ENCODE measurements at regions not wholly inside any gene's neighbourhood (a gene's known extent, or its start where the extent isn't known, plus 50 kb on each side); places are given as distances from the start of the nearest gene placed in this dataset.

DNA sequence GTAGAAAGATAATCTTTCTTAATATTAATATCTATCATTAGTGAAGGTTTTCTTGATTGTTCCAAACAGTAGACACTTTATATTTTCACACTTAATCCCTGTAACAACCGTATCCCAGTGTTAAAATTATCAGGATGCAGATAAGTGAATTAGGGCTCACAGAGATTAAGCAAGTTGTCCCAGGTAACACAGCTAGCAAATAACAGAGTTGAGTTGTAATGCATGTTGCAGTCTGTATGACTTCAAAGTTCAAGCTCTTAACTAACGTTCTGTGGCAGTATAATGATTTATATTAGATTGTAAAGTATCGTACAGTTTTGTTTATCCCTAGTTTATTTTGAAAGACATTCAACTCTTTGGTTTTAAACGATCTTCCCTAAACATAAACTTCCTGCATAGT is 517.5 kb downstream of the TFAP2B start:
- H3K9me3 ChIP-seq (ENCODE audit: control extremely low read depth in 1 of 3, control insufficient read depth in 2 of 3, insufficient read depth in 1 of 3, low read length in 2 of 3) = no peaks in the 10 kb centered on the region
- intact Hi-C loops (cut with micrococcal nuclease) = no loop called here
- ATAC-seq (ENCODE audit: low read depth) = no peak

DNA sequence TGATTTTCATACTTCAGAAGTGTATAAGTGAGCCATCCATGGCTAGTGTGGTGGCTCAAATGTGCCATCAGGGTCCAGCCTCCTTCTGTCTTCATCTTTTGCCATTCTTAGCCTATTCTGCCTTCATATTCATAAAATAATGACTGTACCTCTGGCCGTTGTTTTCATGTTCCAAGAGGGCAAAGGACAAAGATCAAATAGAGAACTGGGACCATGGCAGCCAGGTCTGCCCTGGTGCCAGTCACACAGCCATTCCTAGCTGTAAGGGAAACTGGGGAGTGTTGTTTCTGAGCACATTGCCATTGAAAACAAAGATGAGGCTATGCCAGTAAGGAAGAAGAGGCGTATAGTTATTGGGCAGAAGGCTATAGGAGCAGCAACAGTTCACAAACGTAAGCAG is 518.6 kb downstream of the TFAP2B start:
- H3K4me3 ChIP-seq (ENCODE audit: control extremely low read depth in 1 of 5, extremely low read depth in 1 of 5, insufficient read depth in 1 of 5, low read depth in 2 of 5, low read length in 4 of 5) = no peak overlapping the region
- H3K4me1 Mint-ChIP-seq = no peaks in the 10 kb centered on the region
- H3K4me1 ChIP-seq (ENCODE audit: control insufficient read depth in 2 of 2, insufficient read depth in 2 of 2, low read length in 2 of 2) = no peaks in the 10 kb centered on the region
- no peaks in the 10 kb centered on the region for H3K9me3 Mint-ChIP-seq (ENCODE audit: insufficient read depth)
- no peaks in the 10 kb centered on the region for H3K9me3 ChIP-seq (ENCODE audit: control extremely low read depth in 1 of 3, control insufficient read depth in 2 of 3, insufficient read depth in 1 of 3, low read length in 2 of 3)
- H3K27me3 Mint-ChIP-seq = no peaks in the 10 kb centered on the region
- no peaks in the 10 kb centered on the region for H3K27me3 ChIP-seq (replicated peaks in 1 of 4; ENCODE audit: control extremely low read depth in 1 of 4, control insufficient read depth in 3 of 4, insufficient read depth in 4 of 4, low read length in 3 of 4)
- H3K79me2 ChIP-seq (ENCODE audit: control insufficient read depth, insufficient read depth, low read length) = no peaks in the 10 kb centered on the region
- no peak overlapping the region for H3K4me2 ChIP-seq (replicated peaks; ENCODE audit: low read depth, low read length, poor library complexity, severe bottlenecking)
- no peaks in the 10 kb centered on the region for H3K36me3 ChIP-seq (replicated peaks in 1 of 2; ENCODE audit: control extremely low read depth in 1 of 2, control insufficient read depth in 1 of 2, extremely low read depth in 1 of 2, insufficient read depth in 2 of 2, low read length in 1 of 2)
- ATAC-seq (ENCODE audit: low read depth) (no peak), DNase-seq (no peak)
- H3K27ac Mint-ChIP-seq = no peak overlapping the region
- H4K20me1 ChIP-seq (ENCODE audit: control insufficient read depth, insufficient read depth, low read length, poor library complexity, severe bottlenecking) = no peaks in the 10 kb centered on the region
- no peak overlapping the region for H3K9ac ChIP-seq (ENCODE audit: low read length)
- H3K4me3 Mint-ChIP-seq = no peak overlapping the region
- intact Hi-C loops (cut with micrococcal nuclease) = no loop called here
- ChIA-PET CTCF (no interaction called here), POLR2A (no interaction called here)
- TF ChIP-seq EZH2 (IDR thresholded peaks at IDR 0.05; ENCODE audit: borderline replicate concordance, insufficient read depth, low read depth, low read length, poor library complexity, severe bottlenecking) = no peak
- TF ChIP-seq, protein P1, sequence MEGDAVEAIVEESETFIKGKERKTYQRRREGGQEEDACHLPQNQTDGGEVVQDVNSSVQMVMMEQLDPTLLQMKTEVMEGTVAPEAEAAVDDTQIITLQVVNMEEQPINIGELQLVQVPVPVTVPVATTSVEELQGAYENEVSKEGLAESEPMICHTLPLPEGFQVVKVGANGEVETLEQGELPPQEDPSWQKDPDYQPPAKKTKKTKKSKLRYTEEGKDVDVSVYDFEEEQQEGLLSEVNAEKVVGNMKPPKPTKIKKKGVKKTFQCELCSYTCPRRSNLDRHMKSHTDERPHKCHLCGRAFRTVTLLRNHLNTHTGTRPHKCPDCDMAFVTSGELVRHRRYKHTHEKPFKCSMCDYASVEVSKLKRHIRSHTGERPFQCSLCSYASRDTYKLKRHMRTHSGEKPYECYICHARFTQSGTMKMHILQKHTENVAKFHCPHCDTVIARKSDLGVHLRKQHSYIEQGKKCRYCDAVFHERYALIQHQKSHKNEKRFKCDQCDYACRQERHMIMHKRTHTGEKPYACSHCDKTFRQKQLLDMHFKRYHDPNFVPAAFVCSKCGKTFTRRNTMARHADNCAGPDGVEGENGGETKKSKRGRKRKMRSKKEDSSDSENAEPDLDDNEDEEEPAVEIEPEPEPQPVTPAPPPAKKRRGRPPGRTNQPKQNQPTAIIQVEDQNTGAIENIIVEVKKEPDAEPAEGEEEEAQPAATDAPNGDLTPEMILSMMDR (IDR thresholded peaks at IDR 0.05) = no peak
- H2AFZ ChIP-seq (ENCODE audit: insufficient read depth, low read depth, low read length, poor library complexity, severe bottlenecking) = no peak overlapping the region
- WGBS (ENCODE audit: insufficient coverage) = 100% methylated on average over 1 of the region's 3 CpGs
- no peak overlapping the region for H3K27ac ChIP-seq (ENCODE audit: low read length in 2 of 2)

More for the DNA sequence above, 517.5 kb downstream of the TFAP2B start:
- H3K9me3 Mint-ChIP-seq (ENCODE audit: insufficient read depth) = peaks cover 4% of the 10 kb centered on the region
- H3K4me1 Mint-ChIP-seq = no peaks in the 10 kb centered on the region
- POLR2A ChIA-PET = no interaction called here
- no peak overlapping the region for H3K27ac ChIP-seq (ENCODE audit: low read length in 2 of 2)
- no peaks in the 10 kb centered on the region for H3K79me2 ChIP-seq (ENCODE audit: control insufficient read depth, insufficient read depth, low read length)
- no peak overlapping the region for H3K27ac Mint-ChIP-seq
- no peaks in the 10 kb centered on the region for H3K27me3 Mint-ChIP-seq
- no peak overlapping the region for H3K4me2 ChIP-seq (replicated peaks; ENCODE audit: low read depth, low read length, poor library complexity, severe bottlenecking)
- H3K9ac ChIP-seq (ENCODE audit: low read length) = no peak overlapping the region
- H2AFZ ChIP-seq (ENCODE audit: insufficient read depth, low read depth, low read length, poor library complexity, severe bottlenecking) = no peak overlapping the region
- H3K4me1 ChIP-seq (ENCODE audit: control insufficient read depth in 2 of 2, insufficient read depth in 2 of 2, low read length in 2 of 2) = no peaks in the 10 kb centered on the region
- no peak overlapping the region for H3K4me3 Mint-ChIP-seq
- CTCF ChIA-PET = no interaction called here
- no peaks in the 10 kb centered on the region for H4K20me1 ChIP-seq (ENCODE audit: control insufficient read depth, insufficient read depth, low read length, poor library complexity, severe bottlenecking)
- no peak for TF ChIP-seq EZH2 (IDR thresholded peaks at IDR 0.05; ENCODE audit: borderline replicate concordance, insufficient read depth, low read depth, low read length, poor library complexity, severe bottlenecking)
- TF ChIP-seq, protein P1 (IDR thresholded peaks at IDR 0.05) = no peak
- no peak overlapping the region for H3K4me3 ChIP-seq (ENCODE audit: control extremely low read depth in 1 of 5, extremely low read depth in 1 of 5, insufficient read depth in 1 of 5, low read depth in 2 of 5, low read length in 4 of 5)
- no peak for DNase-seq
- whole genome bisulfite sequencing (ENCODE audit: insufficient coverage) = no CpG with 5 or more reads among the region's 4 CpGs
- H3K36me3 ChIP-seq (replicated peaks in 1 of 2; ENCODE audit: control extremely low read depth in 1 of 2, control insufficient read depth in 1 of 2, extremely low read depth in 1 of 2, insufficient read depth in 2 of 2, low read length in 1 of 2) = no peaks in the 10 kb centered on the region
- no peaks in the 10 kb centered on the region for H3K27me3 ChIP-seq (replicated peaks in 1 of 4; ENCODE audit: control extremely low read depth in 1 of 4, control insufficient read depth in 3 of 4, insufficient read depth in 4 of 4, low read length in 3 of 4)

Data from B cell (primary cell).